HUES6 (cell line): ENCODE measurements at regions not wholly inside any gene's neighbourhood (a gene's known extent, or its start where the extent isn't known, plus 50 kb on each side); places are given as distances from the start of the nearest gene placed in this dataset.
"Not testable (repeated sequence)": the region's sequence is repeated elsewhere in the genome, so short reads cannot be mapped to it uniquely, and the experiment has no call there.

Experiments used
- H3K27ac ChIP-seq: 2 replicates; pipeline ENCODE4 v1.7.0; 2013; ENCODE audit warnings: low read depth, mild to moderate bottlenecking, low read length, inconsistent platforms
- H3K27me3 ChIP-seq: 2 replicates; pipeline ENCODE4 v1.6.1; 2013; ENCODE audit warnings: low read length; ENCODE audit not compliant: control insufficient read depth, insufficient read depth
- H3K36me3 ChIP-seq: 2 replicates; pipeline ENCODE4 v1.6.1; 2013; ENCODE audit warnings: low read length; ENCODE audit not compliant: control insufficient read depth, insufficient read depth
- H3K4me1 ChIP-seq: 2 replicates; pipeline ENCODE4 v1.6.1; 2013; ENCODE audit warnings: low read length; ENCODE audit not compliant: control insufficient read depth, insufficient read depth
- H3K4me3 ChIP-seq: 2 replicates; pipeline ENCODE4 v1.5.1; 2013; ENCODE audit warnings: low read depth, low read length
- H3K9ac ChIP-seq: one replicate; pipeline ENCODE4 v1.6.1; 2013; ENCODE audit warnings: mild to moderate bottlenecking, low read length
- H3K9me3 ChIP-seq: 2 replicates; pipeline ENCODE4 v1.6.1; 2013; ENCODE audit warnings: low read depth, low read length; ENCODE audit not compliant: control insufficient read depth, insufficient read depth

- no peak overlapping the region for H3K4me3 ChIP-seq
- no peak overlapping the region for H3K27ac ChIP-seq
Measured at GRCh38 chr1:199463521-199464127, 563.9 kb upstream of the NR5A2 start.

GRCh38 chr1:199466961-199467360 lies 560.5 kb upstream of the NR5A2 start:
- Histone ChIP-seq H3K9ac (no peak overlapping the region), H3K36me3 (no peaks in the 10 kb centered on the region), H3K27ac (no peak overlapping the region), H3K9me3 (no peaks in the 10 kb centered on the region), H3K4me3 (no peak overlapping the region), H3K4me1 (no peaks in the 10 kb centered on the region), H3K27me3 (no peaks in the 10 kb centered on the region)

More at GRCh38 chr1:199463521-199464127, 563.9 kb upstream of the NR5A2 start:
- H3K4me1 ChIP-seq = no peaks in the 10 kb centered on the region
- no peak overlapping the region for H3K9ac ChIP-seq
- H3K36me3 ChIP-seq = no peaks in the 10 kb centered on the region
- H3K27me3 ChIP-seq = no peaks in the 10 kb centered on the region
- no peaks in the 10 kb centered on the region for H3K9me3 ChIP-seq

- no peak overlapping the region for H3K27ac ChIP-seq
Measured at GRCh38 chr1:199472018-199472417, 555.5 kb upstream of the NR5A2 start.

GRCh38 chr1:199472978-199473377 lies 554.5 kb upstream of the NR5A2 start:
- no peaks in the 10 kb centered on the region for H3K9me3 ChIP-seq
- H3K27ac ChIP-seq = no peak overlapping the region
- no peaks in the 10 kb centered on the region for H3K36me3 ChIP-seq
- H3K4me1 ChIP-seq = no peaks in the 10 kb centered on the region
- H3K4me3 ChIP-seq = no peak overlapping the region
- no peaks in the 10 kb centered on the region for H3K27me3 ChIP-seq
- H3K9ac ChIP-seq = no peak overlapping the region

More at GRCh38 chr1:199472018-199472417, 555.5 kb upstream of the NR5A2 start:
- Histone ChIP-seq H3K9ac (no peak overlapping the region), H3K36me3 (no peaks in the 10 kb centered on the region), H3K9me3 (no peaks in the 10 kb centered on the region), H3K4me3 (no peak overlapping the region), H3K27me3 (no peaks in the 10 kb centered on the region), H3K4me1 (no peaks in the 10 kb centered on the region)

GRCh38 chr1:199474738-199475137 lies 552.8 kb upstream of the NR5A2 start:
- Histone ChIP-seq H3K27me3 (no peaks in the 10 kb centered on the region), H3K4me3 (no peak overlapping the region), H3K36me3 (no peaks in the 10 kb centered on the region), H3K9ac (no peak overlapping the region), H3K27ac (no peak overlapping the region), H3K4me1 (no peaks in the 10 kb centered on the region), H3K9me3 (no peaks in the 10 kb centered on the region)

- no peaks in the 10 kb centered on the region for H3K9me3 ChIP-seq
Measured at GRCh38 chr1:199482426-199482825, 545.1 kb upstream of the NR5A2 start.

GRCh38 chr1:199489594-199489993 lies 537.9 kb upstream of the NR5A2 start:
- no peak overlapping the region for H3K27ac ChIP-seq
- no peaks in the 10 kb centered on the region for H3K27me3 ChIP-seq
- no peak overlapping the region for H3K9ac ChIP-seq
- H3K36me3 ChIP-seq = no peaks in the 10 kb centered on the region
- H3K4me3 ChIP-seq = no peak overlapping the region
- peaks cover 12% of the 10 kb centered on the region for H3K4me1 ChIP-seq
- H3K9me3 ChIP-seq = no peaks in the 10 kb centered on the region

More at GRCh38 chr1:199482426-199482825, 545.1 kb upstream of the NR5A2 start:
- Histone ChIP-seq H3K9ac (no peak overlapping the region), H3K4me3 (no peak overlapping the region), H3K36me3 (no peaks in the 10 kb centered on the region), H3K27me3 (no peaks in the 10 kb centered on the region), H3K4me1 (no peaks in the 10 kb centered on the region), H3K27ac (no peak overlapping the region)

- Histone ChIP-seq H3K9me3 (peaks cover 3% of the 10 kb centered on the region; the same call in 1 of the 2 replicates), H3K4me3 (no peak overlapping the region), H3K27ac (no peak overlapping the region), H3K9ac (no peak overlapping the region), H3K36me3 (no peaks in the 10 kb centered on the region), H3K4me1 (peaks cover 12% of the 10 kb centered on the region), H3K27me3 (no peaks in the 10 kb centered on the region)
Measured at GRCh38 chr1:199490769-199491527, 536.6 kb upstream of the NR5A2 start.

- Histone ChIP-seq H3K27ac (no peak overlapping the region), H3K4me1 (peaks cover 12% of the 10 kb centered on the region), H3K9ac (no peak overlapping the region), H3K36me3 (no peaks in the 10 kb centered on the region), H3K27me3 (no peaks in the 10 kb centered on the region), H3K9me3 (peaks cover 3% of the 10 kb centered on the region; the same call in 1 of the 2 replicates), H3K4me3 (no peak overlapping the region)
Measured at GRCh38 chr1:199495432-199495831, 532.1 kb upstream of the NR5A2 start.

GRCh38 chr1:199498802-199499201 lies 528.7 kb upstream of the NR5A2 start:
- not testable (repeated sequence) for H3K4me1 ChIP-seq, H3K9ac ChIP-seq, H3K4me3 ChIP-seq, H3K27ac ChIP-seq, H3K36me3 ChIP-seq, H3K27me3 ChIP-seq, H3K9me3 ChIP-seq

- Histone ChIP-seq H3K36me3 (no peaks in the 10 kb centered on the region), H3K4me3 (no peak overlapping the region), H3K27me3 (no peaks in the 10 kb centered on the region), H3K4me1 (peaks cover 6% of the 10 kb centered on the region; the same call in 1 of the 2 replicates), H3K9me3 (no peaks in the 10 kb centered on the region), H3K27ac (no peak overlapping the region), H3K9ac (no peak overlapping the region)
Measured at GRCh38 chr1:199508072-199508471, 519.4 kb upstream of the NR5A2 start.
